LNCaP clone FGC (cell line): ENCODE measurements at regions not wholly inside any gene's neighbourhood (a gene's known extent, or its start where the extent isn't known, plus 50 kb on each side); places are given as distances from the start of the nearest gene placed in this dataset.

ENCODE experiments used
- DNase-seq: peaks from one replicate; pipeline ENCODE4 v3.0.0-alpha.2; 2011; ENCODE audit warnings: low read depth
- H3K4me3 ChIP-seq: 2 replicates; pipeline ENCODE4 v1.5.1; 2011; ENCODE audit warnings: mild to moderate bottlenecking, low read depth, low read length, control low read depth
- TF ChIP-seq, protein P1 (sequence below): IDR thresholded peaks from 2 replicates; pipeline ENCODE4 v1.5.1; 2012; ENCODE audit warnings: mild to moderate bottlenecking; ENCODE audit not compliant: control insufficient read depth, insufficient read depth; ENCODE audit errors: extremely low read depth

GRCh38 chr18:78740876-78741275, 238.7 kb upstream of the SALL3 start:
- H3K4me3 ChIP-seq = no peak overlapping the region
- TF ChIP-seq, protein P1, sequence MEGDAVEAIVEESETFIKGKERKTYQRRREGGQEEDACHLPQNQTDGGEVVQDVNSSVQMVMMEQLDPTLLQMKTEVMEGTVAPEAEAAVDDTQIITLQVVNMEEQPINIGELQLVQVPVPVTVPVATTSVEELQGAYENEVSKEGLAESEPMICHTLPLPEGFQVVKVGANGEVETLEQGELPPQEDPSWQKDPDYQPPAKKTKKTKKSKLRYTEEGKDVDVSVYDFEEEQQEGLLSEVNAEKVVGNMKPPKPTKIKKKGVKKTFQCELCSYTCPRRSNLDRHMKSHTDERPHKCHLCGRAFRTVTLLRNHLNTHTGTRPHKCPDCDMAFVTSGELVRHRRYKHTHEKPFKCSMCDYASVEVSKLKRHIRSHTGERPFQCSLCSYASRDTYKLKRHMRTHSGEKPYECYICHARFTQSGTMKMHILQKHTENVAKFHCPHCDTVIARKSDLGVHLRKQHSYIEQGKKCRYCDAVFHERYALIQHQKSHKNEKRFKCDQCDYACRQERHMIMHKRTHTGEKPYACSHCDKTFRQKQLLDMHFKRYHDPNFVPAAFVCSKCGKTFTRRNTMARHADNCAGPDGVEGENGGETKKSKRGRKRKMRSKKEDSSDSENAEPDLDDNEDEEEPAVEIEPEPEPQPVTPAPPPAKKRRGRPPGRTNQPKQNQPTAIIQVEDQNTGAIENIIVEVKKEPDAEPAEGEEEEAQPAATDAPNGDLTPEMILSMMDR = no peak
- no peak for DNase-seq

DNA sequence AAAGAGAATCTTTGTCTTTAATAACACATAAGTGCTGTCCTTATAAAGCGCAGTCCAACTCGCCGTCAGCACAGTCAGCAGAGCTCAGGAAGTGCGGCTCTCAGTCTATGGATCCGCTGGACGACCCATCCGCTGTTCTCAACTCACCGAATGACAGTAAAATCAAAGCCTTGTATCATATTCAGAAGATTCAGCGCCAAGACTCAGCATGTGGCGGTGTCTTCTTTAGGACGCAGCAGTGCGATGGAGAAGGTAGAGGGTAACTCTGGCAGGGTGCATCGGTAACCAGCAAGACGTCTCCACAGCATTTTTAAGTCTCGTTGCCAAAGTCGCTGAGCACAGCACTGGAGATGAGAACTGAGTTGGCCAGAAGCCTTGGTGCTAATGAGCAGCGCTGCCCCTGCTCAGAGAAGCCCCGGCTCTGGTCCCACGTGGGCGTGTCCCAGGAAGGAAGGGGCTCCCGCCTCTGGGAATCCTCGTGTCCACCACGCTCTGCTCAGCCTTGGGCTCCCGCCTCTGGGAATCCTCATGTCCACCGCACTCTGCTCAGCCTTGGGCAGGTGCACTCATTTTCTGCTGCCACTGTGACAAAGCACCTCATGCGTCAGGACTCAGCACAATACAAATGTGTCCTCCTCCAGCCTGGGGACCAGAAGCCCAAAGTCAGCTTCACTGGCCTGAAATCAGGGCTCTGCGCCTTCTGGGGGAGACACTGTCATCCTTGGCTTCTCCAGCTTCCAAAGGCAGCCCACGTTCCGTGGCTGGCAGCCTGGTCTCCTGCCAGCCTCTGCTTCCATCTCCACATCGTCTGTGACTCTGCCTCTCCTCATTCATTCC, 238.0 kb upstream of the SALL3 start:
- no peak for DNase-seq
- TF ChIP-seq, protein P1 = no peak
- no peak overlapping the region for H3K4me3 ChIP-seq

DNA sequence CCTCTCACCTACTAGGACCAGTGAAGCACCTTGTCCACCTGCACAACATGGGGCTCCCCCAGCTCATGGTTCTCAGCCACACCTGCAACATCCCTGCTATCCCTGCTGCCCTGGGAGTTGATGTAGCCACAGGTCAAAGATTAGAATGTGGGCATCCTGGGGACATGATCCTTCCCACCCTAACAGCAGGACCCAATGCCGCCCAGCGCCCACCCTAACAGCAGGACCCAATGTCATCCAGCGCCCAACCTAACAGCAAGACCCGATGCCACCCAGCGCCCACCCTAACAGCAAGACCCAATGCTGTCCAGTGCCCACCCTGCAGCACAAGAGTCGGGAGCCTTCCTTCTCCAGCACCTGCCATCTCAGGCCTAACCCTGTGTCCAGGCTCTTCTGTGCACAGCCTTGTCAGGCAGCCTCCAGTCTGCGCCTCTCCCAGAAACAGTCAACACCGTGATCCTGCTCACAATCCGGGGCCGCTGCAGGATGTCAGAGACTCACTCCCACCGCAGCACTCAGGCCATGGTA, 237.3 kb upstream of the SALL3 start:
- TF ChIP-seq, protein P1 = no peak
- DNase-seq = no peak
- no peak overlapping the region for H3K4me3 ChIP-seq

- DNase-seq = no peak
- H3K4me3 ChIP-seq = no peak overlapping the region
- TF ChIP-seq, protein P1 = no peak
These were observed 236.5 kb upstream of the SALL3 start for GRCh38 chr18:78743078-78743477.

DNA sequence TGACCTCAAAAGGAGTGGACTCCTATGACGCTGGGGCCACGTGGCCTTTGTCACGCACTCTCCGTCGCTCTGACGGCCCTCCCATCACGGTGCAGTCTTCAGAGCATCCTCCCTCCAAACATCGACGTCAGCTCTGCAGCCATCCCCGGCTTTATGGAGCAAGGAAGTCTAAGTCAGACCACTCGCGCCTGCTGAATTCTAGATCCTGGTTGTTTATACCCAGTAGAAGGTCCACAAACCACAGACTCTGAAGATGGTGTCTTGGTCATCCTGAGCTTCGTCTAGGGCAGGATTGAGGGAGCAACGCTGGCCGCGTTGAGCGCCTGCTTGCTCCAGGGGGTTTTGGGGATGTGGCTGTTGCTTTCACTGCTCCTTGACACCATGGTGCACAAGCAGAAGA, 228.0 kb upstream of the SALL3 start:
- TF ChIP-seq, protein P1 = no peak
- no peak overlapping the region for H3K4me3 ChIP-seq
- DNase-seq = no peak

DNA sequence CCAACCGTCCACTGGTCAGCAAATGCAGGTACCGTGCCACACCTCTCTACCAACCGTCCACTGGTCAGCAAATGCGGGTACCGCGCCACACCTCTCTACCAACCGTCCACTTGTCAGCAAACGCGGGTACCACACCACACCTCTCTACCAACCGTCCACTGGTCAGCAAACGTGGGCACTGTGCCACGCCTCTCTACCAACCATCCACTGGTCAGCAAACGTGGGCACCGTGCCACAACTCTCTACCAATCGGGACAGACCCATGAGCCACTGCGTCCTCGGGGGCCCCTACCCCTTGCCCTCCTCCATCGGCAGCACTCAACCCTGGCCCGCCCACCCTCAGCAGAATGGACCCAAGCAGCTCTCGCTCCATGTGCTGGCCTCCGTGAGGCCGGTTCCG, 226.4 kb upstream of the SALL3 start:
- TF ChIP-seq, protein P1 = no peak
- no peak for DNase-seq
- no peak overlapping the region for H3K4me3 ChIP-seq

- TF ChIP-seq, protein P1 = no peak
- no peak overlapping the region for H3K4me3 ChIP-seq
- DNase-seq = no peak
These were observed 225.1 kb upstream of the SALL3 start for GRCh38 chr18:78754311-78755043.
